ENCODE measurements at regions not wholly inside any gene's neighbourhood (a gene's known extent, or its start where the extent isn't known, plus 50 kb on each side); places are given as distances from the start of the nearest gene placed in this dataset.
"Not testable (repeated sequence)": the region's sequence is repeated elsewhere in the genome, so short reads cannot be mapped to it uniquely, and the experiment has no call there.

- H3K27me3 ChIP-seq: no peaks in the 10 kb centered on the region
- H3K9me3 ChIP-seq (ENCODE audit: low read depth): no peaks in the 10 kb centered on the region
- TF ChIP-seq CTCF (IDR thresholded peaks at IDR 0.05; ENCODE audit: low read depth, low read length): no peak
- DNase-seq (ENCODE audit: low read depth in 1 of 2, low spot score in 1 of 2): peak in 1 of 2 donors; percentile 22
- peaks cover 13% of the 10 kb centered on the region for H3K4me1 ChIP-seq (ENCODE audit: low read depth)
- no peaks in the 10 kb centered on the region for H3K36me3 ChIP-seq
- H3K4me3 ChIP-seq: no peak overlapping the region
- H3K27ac ChIP-seq: no peak overlapping the region
Observed at GRCh38 chr1:176364236-176364905, 98.6 kb upstream of the PAPPA2 start.

DNA sequence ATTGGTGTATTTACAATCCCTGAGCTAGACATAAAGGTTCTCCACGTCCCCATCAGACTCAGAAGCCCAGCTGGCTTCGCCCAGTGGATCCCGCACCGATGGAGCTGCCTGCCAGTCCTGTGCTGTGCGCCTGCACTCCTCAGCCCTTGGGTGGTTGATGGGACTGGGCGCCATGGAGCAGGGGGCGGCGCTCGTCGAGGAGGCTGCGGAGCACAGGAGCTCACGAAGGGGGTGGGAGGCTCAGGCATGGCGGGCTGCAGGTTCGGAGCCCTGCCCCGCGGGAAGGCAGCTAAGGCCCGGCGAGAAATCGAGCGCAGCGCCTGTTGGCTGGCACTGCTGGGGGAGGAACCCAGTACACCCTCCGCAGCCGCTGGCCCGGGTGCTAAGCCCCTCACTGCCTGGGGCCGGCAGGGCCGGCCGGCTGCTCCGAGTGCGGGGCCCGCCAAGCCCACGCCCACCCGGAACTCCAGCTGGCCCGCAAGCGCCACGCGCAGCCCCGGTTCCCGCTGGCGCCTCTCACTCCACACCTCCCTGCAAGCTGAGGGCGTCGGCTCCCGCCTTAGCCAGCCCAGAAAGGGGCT, 113.8 kb upstream of the PAPPA2 start:
- H3K27me3 ChIP-seq: not testable (repeated sequence)

GRCh38 chr1:176341656-176342055, 121.3 kb upstream of the PAPPA2 start:
- no peak for TF ChIP-seq CTCF (IDR thresholded peaks at IDR 0.05; ENCODE audit: low read depth, low read length)
- Histone ChIP-seq H3K9me3 (ENCODE audit: low read depth) (no peaks in the 10 kb centered on the region), H3K4me1 (ENCODE audit: low read depth) (no peaks in the 10 kb centered on the region), H3K27ac (no peak overlapping the region), H3K36me3 (no peaks in the 10 kb centered on the region), H3K27me3 (no peaks in the 10 kb centered on the region), H3K4me3 (no peak overlapping the region)
- no peak for DNase-seq (ENCODE audit: low read depth in 1 of 2, low spot score in 1 of 2)

More for the DNA sequence above, 113.8 kb upstream of the PAPPA2 start:
- H3K27ac ChIP-seq; H3K4me1 ChIP-seq (ENCODE audit: low read depth); H3K4me3 ChIP-seq; H3K9me3 ChIP-seq (ENCODE audit: low read depth); H3K36me3 ChIP-seq; DNase-seq (ENCODE audit: low read depth in 1 of 2, low spot score in 1 of 2): not testable (repeated sequence)

DNA sequence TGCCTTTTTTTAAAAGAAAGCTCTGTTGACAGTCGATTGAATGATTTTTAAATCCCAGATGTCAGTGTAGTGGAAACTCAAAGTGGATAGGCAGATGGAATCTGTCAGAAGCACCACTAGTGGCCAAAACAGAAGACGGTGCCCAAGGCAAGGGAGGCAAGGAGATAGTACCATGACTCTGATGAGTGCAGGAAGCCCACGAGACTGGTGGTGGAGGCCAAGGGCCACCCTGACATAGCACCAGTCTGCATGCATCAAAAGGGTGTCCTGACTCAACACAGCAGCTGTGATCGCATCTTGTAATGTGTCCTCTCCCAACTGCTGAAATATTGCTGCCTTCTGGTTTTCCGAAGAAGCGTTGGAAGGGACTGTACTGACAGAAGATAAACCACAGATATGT, 124.1 kb upstream of the PAPPA2 start:
- no peaks in the 10 kb centered on the region for H3K9me3 ChIP-seq (ENCODE audit: low read depth)
- no peak overlapping the region for H3K4me3 ChIP-seq
- no peaks in the 10 kb centered on the region for H3K36me3 ChIP-seq
- no peaks in the 10 kb centered on the region for H3K4me1 ChIP-seq (ENCODE audit: low read depth)
- no peak for DNase-seq (ENCODE audit: low read depth in 1 of 2, low spot score in 1 of 2)
- H3K27me3 ChIP-seq: no peaks in the 10 kb centered on the region
- TF ChIP-seq CTCF (IDR thresholded peaks at IDR 0.05; ENCODE audit: low read depth, low read length): no peak
- no peak overlapping the region for H3K27ac ChIP-seq

GRCh38 chr1:176330782-176331181, 123.7 kb upstream of the COP1 start:
- Histone ChIP-seq H3K36me3 (no peaks in the 10 kb centered on the region), H3K27ac (no peak overlapping the region), H3K4me1 (ENCODE audit: low read depth) (no peaks in the 10 kb centered on the region), H3K9me3 (ENCODE audit: low read depth) (no peaks in the 10 kb centered on the region), H3K27me3 (peaks cover 5% of the 10 kb centered on the region), H3K4me3 (no peak overlapping the region)
- no peak for DNase-seq (ENCODE audit: low read depth in 1 of 2, low spot score in 1 of 2)
- TF ChIP-seq CTCF (IDR thresholded peaks at IDR 0.05; ENCODE audit: low read depth, low read length): no peak

GRCh38 chr1:176325664-176326063, 118.6 kb upstream of the COP1 start:
- DNase-seq (ENCODE audit: low read depth in 1 of 2, low spot score in 1 of 2): no peak
- no peaks in the 10 kb centered on the region for H3K36me3 ChIP-seq
- H3K27me3 ChIP-seq: peaks cover 5% of the 10 kb centered on the region
- no peak for TF ChIP-seq CTCF (IDR thresholded peaks at IDR 0.05; ENCODE audit: low read depth, low read length)
- H3K9me3 ChIP-seq (ENCODE audit: low read depth): no peaks in the 10 kb centered on the region
- no peak overlapping the region for H3K27ac ChIP-seq
- no peaks in the 10 kb centered on the region for H3K4me1 ChIP-seq (ENCODE audit: low read depth)
- no peak overlapping the region for H3K4me3 ChIP-seq

Measured in cardiac muscle cell (in vitro differentiated cells and primary cell).